Mesothelial cell of epicardium (in vitro differentiated cells): ENCODE measurements at regions not wholly inside any gene's neighbourhood (a gene's known extent, or its start where the extent isn't known, plus 50 kb on each side); places are given as distances from the start of the nearest gene placed in this dataset.

Experiments used
- DNase-seq, 2 experiments: peaks; one replicate each; pipeline ENCODE4 v3.0.0; 2021; ENCODE audit warnings: low spot score in 2 of 2; ENCODE audit not compliant: unreplicated experiment in 2 of 2
- H3K27ac Mint-ChIP-seq: 2 replicates; pipeline ENCODE4 v1.8.0; 2021; ENCODE audit warnings: mixed read lengths
- H3K27me3 Mint-ChIP-seq: 2 replicates; pipeline ENCODE4 v1.8.0; 2021; ENCODE audit warnings: low read depth, mixed read lengths
- H3K36me3 Mint-ChIP-seq: 2 replicates; pipeline ENCODE4 v1.8.0; 2021; ENCODE audit warnings: mixed read lengths
- H3K4me1 Mint-ChIP-seq: 2 replicates; pipeline ENCODE4 v1.8.0; 2021; ENCODE audit warnings: mixed read lengths
- H3K4me3 Mint-ChIP-seq: 2 replicates; pipeline ENCODE4 v1.8.0; 2021; ENCODE audit warnings: mild to moderate bottlenecking, moderate library complexity, mixed read lengths
- H3K9me3 Mint-ChIP-seq: 2 replicates; pipeline ENCODE4 v1.8.0; 2021; ENCODE audit warnings: mixed read lengths
- TF ChIP-seq, protein P1 (sequence below): fragments of 200-600 bp; sonication (generic); IDR thresholded peaks from one replicate; pipeline ENCODE4 v1.5.0; 2021; ENCODE audit warnings: antibody characterized with exemption; ENCODE audit not compliant: unreplicated experiment

DNA sequence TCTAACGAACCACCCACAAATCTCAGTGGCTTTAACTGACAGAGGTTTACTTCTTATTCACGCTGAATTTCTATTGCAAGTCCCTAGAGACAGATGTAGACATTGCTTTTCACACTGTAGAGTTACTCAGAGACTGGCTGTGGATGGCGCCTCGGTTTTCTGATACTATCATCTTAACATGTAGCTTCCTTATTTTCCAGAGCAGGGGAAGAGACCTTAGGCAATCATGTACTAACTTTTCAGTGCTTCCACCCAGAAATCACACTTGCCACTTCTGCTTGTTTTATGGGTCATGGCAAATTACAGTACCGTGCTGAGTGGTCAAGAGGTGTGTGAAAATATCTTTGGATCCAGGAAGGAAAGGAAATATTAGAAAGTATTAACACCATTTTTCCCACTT lies 65.4 kb downstream of the MAF start:
- Mint-ChIP-seq H3K27me3 (peaks cover 7% of the 10 kb centered on the region), H3K4me3 (no peak overlapping the region), H3K36me3 (no peaks in the 10 kb centered on the region), H3K27ac (no peak overlapping the region), H3K4me1 (no peaks in the 10 kb centered on the region), H3K9me3 (no peaks in the 10 kb centered on the region)
- no peak for DNase-seq
- TF ChIP-seq, protein P1, sequence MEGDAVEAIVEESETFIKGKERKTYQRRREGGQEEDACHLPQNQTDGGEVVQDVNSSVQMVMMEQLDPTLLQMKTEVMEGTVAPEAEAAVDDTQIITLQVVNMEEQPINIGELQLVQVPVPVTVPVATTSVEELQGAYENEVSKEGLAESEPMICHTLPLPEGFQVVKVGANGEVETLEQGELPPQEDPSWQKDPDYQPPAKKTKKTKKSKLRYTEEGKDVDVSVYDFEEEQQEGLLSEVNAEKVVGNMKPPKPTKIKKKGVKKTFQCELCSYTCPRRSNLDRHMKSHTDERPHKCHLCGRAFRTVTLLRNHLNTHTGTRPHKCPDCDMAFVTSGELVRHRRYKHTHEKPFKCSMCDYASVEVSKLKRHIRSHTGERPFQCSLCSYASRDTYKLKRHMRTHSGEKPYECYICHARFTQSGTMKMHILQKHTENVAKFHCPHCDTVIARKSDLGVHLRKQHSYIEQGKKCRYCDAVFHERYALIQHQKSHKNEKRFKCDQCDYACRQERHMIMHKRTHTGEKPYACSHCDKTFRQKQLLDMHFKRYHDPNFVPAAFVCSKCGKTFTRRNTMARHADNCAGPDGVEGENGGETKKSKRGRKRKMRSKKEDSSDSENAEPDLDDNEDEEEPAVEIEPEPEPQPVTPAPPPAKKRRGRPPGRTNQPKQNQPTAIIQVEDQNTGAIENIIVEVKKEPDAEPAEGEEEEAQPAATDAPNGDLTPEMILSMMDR, result no peak

DNA sequence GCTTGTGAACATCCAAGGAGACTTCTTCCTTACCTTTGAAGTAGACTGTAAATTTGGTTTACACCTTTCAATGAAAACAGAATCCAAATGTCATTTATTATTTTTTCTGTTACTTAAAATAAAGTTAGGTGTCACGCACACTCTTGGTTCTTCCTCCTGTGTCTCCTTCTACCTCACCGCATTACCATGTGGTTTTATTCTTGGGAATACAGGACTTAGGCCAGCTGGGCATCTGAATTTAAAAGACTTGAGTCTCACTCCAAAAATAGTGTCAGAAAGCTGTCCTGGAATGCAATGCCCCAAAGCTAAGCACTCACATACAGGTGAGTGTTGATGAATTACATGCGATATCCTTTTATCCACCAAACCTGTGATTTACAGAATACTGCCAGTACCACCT lies 66.4 kb downstream of the MAF start:
- no peak for DNase-seq
- Mint-ChIP-seq H3K27me3 (peaks cover 4% of the 10 kb centered on the region), H3K4me3 (no peak overlapping the region), H3K27ac (no peak overlapping the region), H3K4me1 (no peaks in the 10 kb centered on the region), H3K9me3 (no peaks in the 10 kb centered on the region), H3K36me3 (no peaks in the 10 kb centered on the region)
- TF ChIP-seq, protein P1, result no peak

DNA sequence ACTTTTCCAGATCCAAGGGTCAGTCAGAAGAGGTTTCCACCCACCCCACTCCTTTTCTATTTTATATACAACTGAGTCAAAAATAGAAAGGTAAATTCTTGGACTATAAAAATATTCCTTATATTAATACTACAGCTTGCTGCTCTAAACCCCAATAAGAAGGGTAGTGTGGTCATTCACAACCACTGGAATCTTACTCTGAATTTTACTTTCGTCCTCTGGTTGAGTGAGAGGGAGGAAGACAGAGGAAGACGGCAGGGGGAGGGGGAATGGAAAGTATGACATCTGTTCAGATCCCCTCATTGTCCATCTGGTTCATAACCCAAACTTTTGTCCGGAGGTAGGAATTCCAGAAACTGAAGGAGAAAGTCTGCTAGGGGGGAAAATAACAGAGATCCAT lies 67.2 kb downstream of the MAF start:
- Mint-ChIP-seq H3K4me1 (no peaks in the 10 kb centered on the region), H3K27ac (no peak overlapping the region), H3K4me3 (no peak overlapping the region), H3K36me3 (no peaks in the 10 kb centered on the region), H3K9me3 (no peaks in the 10 kb centered on the region), H3K27me3 (no peaks in the 10 kb centered on the region)
- TF ChIP-seq, protein P1, result no peak
- DNase-seq, result no peak

DNA sequence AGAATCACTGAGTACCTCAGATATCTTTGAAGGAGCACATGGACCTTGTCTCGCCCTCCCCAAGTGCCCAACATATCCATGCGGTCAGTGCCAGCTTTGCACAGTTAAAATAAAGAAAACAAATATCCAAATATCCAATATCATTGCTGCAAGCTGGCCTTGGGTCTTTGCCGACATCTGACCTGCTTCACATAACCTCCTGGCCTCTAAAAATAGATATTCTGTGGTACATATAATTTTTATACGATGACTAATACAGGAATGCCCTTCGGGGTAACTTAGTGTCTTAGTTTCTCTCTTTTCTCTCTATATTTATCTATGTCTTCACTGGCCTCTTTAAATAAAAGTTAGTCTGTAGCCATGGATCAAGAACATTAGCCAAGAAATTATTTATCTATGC lies 67.8 kb downstream of the MAF start:
- Mint-ChIP-seq H3K4me1 (no peaks in the 10 kb centered on the region), H3K27me3 (peaks cover 2% of the 10 kb centered on the region), H3K9me3 (no peaks in the 10 kb centered on the region), H3K36me3 (no peaks in the 10 kb centered on the region), H3K4me3 (no peak overlapping the region), H3K27ac (no peak overlapping the region)
- TF ChIP-seq, protein P1, result no peak
- no peak for DNase-seq

DNA sequence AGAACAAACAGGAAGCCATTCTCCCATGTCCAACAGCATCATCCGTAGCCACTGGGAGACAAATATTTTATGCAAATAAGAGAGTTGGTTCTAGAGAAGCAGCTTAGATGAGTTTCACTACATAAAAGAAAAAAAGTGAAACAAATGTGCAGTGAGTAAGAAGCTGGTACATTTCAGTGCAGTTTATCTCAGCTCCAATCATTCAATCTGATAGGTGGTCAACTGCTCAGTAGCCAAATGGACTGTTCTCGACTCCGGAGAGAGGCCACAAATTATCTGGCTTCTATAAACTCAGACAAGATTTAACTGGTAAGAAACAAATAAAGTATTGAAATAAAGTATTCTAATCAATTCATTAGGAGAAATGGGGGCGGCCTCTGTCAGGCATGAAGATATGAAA lies 68.3 kb downstream of the MAF start:
- no peak overlapping the region for H3K27ac Mint-ChIP-seq
- peaks cover 4% of the 10 kb centered on the region for H3K9me3 Mint-ChIP-seq
- TF ChIP-seq, protein P1, result no peak
- peaks cover 3% of the 10 kb centered on the region for H3K27me3 Mint-ChIP-seq
- no peaks in the 10 kb centered on the region for H3K36me3 Mint-ChIP-seq
- DNase-seq, result no peak
- H3K4me3 Mint-ChIP-seq, result no peak overlapping the region
- H3K4me1 Mint-ChIP-seq, result no peaks in the 10 kb centered on the region

DNA sequence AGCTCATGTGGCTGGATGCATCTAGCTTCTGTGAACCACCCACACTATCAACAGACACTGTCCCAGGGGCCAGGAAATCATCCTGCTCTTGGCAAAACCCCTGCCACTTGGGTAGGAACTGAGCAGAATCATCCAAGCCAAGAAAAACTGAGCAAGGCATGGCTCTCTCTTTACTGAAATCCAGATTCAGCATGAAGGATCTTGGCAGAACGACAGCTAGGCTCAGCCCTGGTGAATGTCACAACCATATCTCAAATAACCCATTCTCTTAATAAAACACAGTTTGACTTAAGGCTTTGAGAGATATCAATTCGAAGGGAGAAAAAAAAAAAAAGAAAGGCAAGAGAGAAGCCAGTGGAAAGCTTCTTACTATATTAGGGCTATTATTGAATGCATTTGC lies 72.2 kb downstream of the MAF start:
- no peak overlapping the region for H3K27ac Mint-ChIP-seq
- peaks cover 36% of the 10 kb centered on the region for H3K27me3 Mint-ChIP-seq

More for the DNA sequence above, 72.2 kb downstream of the MAF start:
- TF ChIP-seq, protein P1, result no peak
- no peak overlapping the region for H3K4me3 Mint-ChIP-seq
- peaks cover 11% of the 10 kb centered on the region for H3K4me1 Mint-ChIP-seq
- H3K36me3 Mint-ChIP-seq, result no peaks in the 10 kb centered on the region
- no peak for DNase-seq
- H3K9me3 Mint-ChIP-seq, result peaks cover 7% of the 10 kb centered on the region
